ENCODE measurements at regions not wholly inside any gene's neighbourhood (a gene's known extent, or its start where the extent isn't known, plus 50 kb on each side); places are given as distances from the start of the nearest gene placed in this dataset.

DNA sequence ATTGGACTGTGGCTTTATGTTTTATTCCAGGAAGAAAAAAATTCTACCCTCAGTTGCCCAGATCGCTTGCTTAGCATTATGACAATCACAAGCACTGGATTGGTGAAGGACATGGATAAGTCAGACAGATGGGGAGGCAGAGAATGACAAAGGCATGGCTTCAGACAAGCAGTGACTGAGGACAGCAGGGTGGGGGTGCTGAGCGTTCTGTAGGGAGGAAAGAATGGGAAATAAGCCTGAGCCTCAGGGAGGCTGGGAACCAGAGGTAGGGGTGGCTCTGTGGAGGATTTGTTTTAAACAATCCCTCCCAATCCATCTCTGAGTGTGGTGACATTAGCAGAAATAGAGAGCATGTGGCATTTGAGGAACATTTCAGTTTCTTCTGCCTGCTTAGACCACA, 896.9 kb downstream of the CCSER2 start:
- no peak for DNase-seq (ENCODE audit: low spot score)

DNA sequence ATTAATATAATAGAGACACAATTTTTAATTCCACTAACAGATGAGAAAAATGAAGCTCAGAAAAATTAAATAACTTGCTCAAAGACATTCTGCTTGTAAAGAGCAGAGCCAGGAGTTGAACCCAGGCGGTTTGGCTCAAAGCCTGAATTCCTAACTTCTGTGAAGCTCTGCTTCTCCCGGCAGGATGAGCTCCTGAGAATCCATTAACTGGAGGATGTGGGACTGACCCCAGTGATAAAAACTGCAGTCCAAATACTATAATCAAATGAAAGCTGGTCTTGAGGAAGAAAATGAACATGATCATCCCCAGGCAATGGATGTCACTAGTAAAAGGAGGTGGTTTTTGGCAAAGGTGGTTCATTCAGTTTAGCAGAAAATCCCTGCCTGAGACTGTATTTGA, 898.2 kb downstream of the CCSER2 start:
- no peak for DNase-seq (ENCODE audit: low spot score)

- no peak for DNase-seq (ENCODE audit: low spot score)
Observed at GRCh38 chr10:85228726-85229125, 900.3 kb downstream of the CCSER2 start.

GRCh38 chr10:85231534-85232270, 903.3 kb downstream of the CCSER2 start:
- DNase-seq (ENCODE audit: low spot score): no peak

- DNase-seq (ENCODE audit: low spot score): no peak
Observed at GRCh38 chr10:85235258-85235657, 906.9 kb downstream of the CCSER2 start.

DNA sequence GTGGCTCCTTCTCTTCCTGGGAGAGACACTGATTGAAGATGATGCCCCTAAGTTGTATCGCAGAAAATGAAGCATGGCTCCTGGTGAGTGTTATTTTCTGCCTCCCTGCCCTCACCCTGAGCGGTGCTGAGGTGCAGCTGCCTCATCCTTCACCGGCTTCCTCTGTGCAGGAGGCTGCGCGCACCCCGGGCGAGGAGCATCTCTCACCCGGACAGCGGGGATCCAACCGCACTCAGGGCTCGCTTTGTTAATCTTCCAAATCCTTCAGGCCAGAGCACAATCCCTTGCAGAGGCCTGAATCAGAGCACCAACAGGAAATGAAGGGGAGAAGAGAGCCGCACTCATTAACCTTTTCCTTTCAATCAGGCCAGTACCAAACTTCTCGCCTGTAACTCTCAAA, 910.3 kb downstream of the CCSER2 start:
- DNase-seq (ENCODE audit: low spot score): no peak

GRCh38 chr10:85250304-85250703, 921.9 kb downstream of the CCSER2 start:
- no peak for DNase-seq (ENCODE audit: low spot score)

- no peak for DNase-seq (ENCODE audit: low spot score)
Observed at GRCh38 chr10:85256481-85256880, 928.1 kb downstream of the CCSER2 start.

- no peak for DNase-seq (ENCODE audit: low spot score)
Observed at GRCh38 chr10:85259908-85260307, 931.5 kb downstream of the CCSER2 start.

DNA sequence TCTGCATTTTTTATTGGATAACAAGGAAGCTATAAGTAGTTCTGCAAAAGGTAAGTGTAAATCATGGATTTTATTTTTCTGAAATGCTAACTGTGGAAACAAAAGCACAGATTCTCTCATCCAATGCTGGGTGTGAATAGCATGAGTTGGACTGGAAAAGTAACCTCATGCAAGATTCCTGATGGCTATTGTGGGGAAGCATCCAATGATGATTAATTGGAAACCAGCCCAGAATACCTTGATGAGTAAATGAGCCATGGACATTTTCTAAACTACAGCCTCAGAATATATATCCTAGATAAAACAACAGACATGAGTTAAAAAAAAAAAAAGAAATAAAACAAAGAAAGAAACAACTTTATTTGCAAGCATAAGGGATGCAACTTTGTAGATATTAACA, 934.6 kb downstream of the CCSER2 start:
- no peak for DNase-seq (ENCODE audit: low spot score)

DNA sequence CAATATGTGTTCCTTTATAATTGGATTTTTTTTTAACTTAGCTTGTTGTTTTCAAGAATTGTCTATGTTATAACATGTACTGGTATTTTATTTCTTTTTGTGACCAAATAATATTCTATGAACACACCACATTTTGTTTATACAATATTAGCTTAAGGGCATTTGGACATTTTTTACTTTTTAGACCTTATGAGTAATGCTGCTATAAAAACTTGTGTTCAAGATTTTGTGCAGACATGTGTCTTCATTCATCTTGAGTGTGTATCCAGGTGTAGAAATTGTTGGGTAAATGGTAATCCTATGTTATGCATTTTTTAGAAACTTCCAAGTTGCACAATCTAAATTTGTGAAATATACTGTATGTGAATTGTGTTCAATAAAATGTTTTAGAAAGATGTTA, 936.7 kb downstream of the CCSER2 start:
- no peak for DNase-seq (ENCODE audit: low spot score)

DNA sequence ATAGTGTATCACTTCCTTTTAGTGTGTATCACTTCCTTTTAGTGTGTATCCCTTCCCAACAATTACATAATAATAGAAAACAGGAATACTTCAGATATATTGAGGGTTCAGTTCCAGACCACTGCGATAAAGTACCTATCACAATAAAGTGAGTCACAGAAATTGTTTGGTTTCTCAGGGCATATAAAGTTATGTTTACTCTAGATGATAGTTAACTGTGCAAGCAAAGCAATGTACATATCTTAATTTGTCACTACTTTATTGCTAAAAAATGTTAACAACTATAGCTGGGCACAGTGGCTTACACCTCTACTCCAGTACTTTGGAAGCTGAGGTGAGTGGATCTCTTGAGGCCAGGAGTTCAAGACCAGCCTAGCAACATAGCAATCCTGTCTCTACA, 938.4 kb downstream of the CCSER2 start:
- DNase-seq (ENCODE audit: low spot score): no peak

- no peak for DNase-seq (ENCODE audit: low spot score)
Observed at GRCh38 chr10:85280014-85280413, 951.6 kb downstream of the CCSER2 start.

GRCh38 chr10:85284778-85285770, 956.7 kb downstream of the CCSER2 start:
- DNase-seq (ENCODE audit: low spot score): no peak

- DNase-seq (ENCODE audit: low spot score): no peak
Observed at GRCh38 chr10:85293483-85293882, 965.1 kb downstream of the CCSER2 start.

DNA sequence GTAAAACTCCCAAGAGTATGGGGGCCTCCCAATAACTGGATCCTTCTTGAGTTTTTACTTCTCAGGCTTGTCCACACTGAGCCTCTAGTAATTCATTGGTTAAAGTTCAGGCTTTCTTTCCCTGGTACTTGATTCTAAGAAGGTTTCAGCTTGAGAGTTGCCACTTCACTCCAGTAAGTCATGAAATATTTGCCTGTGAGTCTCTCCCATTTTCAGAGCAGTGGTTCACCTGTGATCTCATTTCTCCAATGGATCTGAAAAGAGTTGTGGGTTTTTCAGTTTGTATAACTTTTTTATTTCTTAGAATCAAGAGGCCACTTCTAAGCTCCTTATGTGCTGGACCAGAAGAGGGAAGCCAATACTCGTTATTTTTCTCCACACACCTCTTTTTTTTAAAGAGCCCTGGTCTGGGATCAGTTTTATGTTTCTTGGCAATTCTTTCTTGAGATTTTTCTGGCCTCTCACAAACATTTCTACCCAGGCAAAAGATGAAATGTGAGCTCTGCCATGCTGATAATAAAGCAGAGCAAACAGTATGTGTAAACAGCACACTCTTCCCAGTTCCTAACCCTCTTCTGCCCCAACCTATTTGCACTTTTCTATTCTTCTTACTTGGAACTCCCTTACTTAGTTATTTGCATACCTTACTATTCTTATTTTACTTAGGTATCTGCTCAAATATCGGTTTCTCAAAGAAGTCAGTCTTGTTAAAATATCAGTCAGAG, 983.4 kb downstream of the CCSER2 start:
- no peak for DNase-seq (ENCODE audit: low spot score)

DNA sequence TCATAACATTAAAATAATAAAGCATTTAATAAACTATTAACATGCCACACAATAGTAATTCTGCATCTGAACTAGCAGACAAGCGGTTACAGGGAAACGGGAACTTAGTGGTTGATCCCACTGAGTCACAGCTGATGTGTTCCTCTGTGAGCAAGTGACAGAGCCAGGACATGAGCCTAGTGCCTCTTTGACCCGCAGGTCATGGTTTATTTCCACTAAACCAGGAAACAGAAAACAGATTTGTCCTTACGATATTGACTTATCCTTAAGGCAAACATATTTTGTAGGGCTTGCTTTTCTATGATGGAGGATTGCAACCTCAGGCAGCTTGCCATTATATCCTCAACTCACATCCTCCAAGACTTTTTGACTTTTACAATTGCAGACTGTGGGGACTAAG, 987.3 kb downstream of the CCSER2 start:
- DNase-seq (ENCODE audit: low spot score): no peak

DNA sequence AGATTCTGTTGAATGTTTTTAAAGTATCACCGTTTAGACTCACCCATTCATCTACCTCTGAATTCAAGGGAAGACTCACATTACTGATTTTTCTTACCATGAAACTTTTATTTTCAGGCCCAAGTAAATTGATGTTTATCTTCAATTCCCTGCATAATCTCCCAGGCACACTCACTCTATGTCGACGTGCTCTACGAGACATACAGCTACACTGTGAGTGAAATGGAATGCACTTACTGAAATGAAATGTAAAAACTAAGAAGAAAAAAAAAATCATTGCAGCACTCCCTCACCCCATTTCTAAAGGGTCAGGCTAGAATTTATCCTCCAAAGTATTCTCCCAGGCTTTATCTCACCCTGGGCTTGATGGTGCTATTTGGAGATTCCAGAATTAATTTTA, 987.9 kb downstream of the CCSER2 start:
- DNase-seq (ENCODE audit: low spot score): no peak

DNA sequence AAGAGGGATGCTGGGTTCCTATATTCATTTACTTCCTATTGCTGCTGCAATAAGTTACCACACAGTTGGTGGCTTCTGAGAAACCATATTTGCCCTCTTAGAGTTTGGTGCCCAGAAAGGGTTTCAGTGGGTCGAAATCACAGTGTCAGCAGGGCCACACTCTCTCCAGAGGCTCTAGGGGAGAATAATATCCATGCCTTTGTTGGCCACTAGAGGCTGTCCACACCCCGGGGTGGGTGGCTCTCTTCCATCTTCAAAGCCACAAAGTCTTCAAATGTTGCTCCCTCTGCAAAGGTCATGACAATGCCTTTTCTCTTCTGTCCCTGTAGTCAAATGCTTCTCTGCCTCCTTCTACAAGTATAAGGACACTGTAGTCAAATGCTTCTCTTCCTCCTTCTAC, 989.4 kb downstream of the CCSER2 start:
- no peak for DNase-seq (ENCODE audit: low spot score)

- peak; percentile 81 for DNase-seq (ENCODE audit: low spot score)
Observed at GRCh38 chr10:85318809-85319807, 990.7 kb downstream of the CCSER2 start.

GRCh38 chr10:85319826-85320225, 991.4 kb downstream of the CCSER2 start:
- DNase-seq (ENCODE audit: low spot score): peak; percentile 87
